Activated CD4-positive, CD25-positive, alpha-beta regulatory T cell (primary cell): ENCODE measurements at regions not wholly inside any gene's neighbourhood (a gene's known extent, or its start where the extent isn't known, plus 50 kb on each side); places are given as distances from the start of the nearest gene placed in this dataset.
"Not testable (repeated sequence)": the region's sequence is repeated elsewhere in the genome, so short reads cannot be mapped to it uniquely, and the experiment has no call there.

Experiments used
- DNase-seq, 4 experiments: peaks; one replicate each; lab custom pipeline; 2025; lab: John Stamatoyannopoulos, UW

- DNase-seq, result no peak
These were observed 345.7 kb upstream of the PCSK5 start for GRCh38 chr9:75544815-75545214.

- no peak for DNase-seq
These were observed 345.2 kb upstream of the PCSK5 start for GRCh38 chr9:75545287-75545686.

- no peak for DNase-seq
These were observed 341.6 kb upstream of the PCSK5 start for GRCh38 chr9:75548871-75549270.

- DNase-seq, result no peak
These were observed 338.6 kb upstream of the PCSK5 start for GRCh38 chr9:75551861-75552260.

- no peak for DNase-seq
These were observed 337.5 kb upstream of the PCSK5 start for GRCh38 chr9:75552941-75553340.

- not testable (repeated sequence) for DNase-seq
These were observed 323.7 kb upstream of the PCSK5 start for GRCh38 chr9:75566813-75567212.

GRCh38 chr9:75570538-75570937, 319.9 kb upstream of the PCSK5 start:
- no peak for DNase-seq

GRCh38 chr9:75574569-75574968, 315.9 kb upstream of the PCSK5 start:
- no peak for DNase-seq

GRCh38 chr9:75582870-75583269, 307.6 kb upstream of the PCSK5 start:
- no peak for DNase-seq

- no peak for DNase-seq
These were observed 301.7 kb upstream of the PCSK5 start for GRCh38 chr9:75588808-75589207.

- no peak for DNase-seq
These were observed 301.0 kb upstream of the PCSK5 start for GRCh38 chr9:75589497-75589896.

- DNase-seq, result no peak
These were observed 298.5 kb upstream of the PCSK5 start for GRCh38 chr9:75591972-75592371.

GRCh38 chr9:75592586-75592985, 297.9 kb upstream of the PCSK5 start:
- no peak for DNase-seq

GRCh38 chr9:75593920-75594319, 296.6 kb upstream of the PCSK5 start:
- DNase-seq, result no peak

GRCh38 chr9:75599126-75599525, 291.3 kb upstream of the PCSK5 start:
- no peak for DNase-seq

- no peak for DNase-seq
These were observed 289.2 kb upstream of the PCSK5 start for GRCh38 chr9:75601280-75601679.

- no peak for DNase-seq
These were observed 288.4 kb upstream of the PCSK5 start for GRCh38 chr9:75602060-75602459.

- DNase-seq, result no peak
These were observed 285.8 kb upstream of the PCSK5 start for GRCh38 chr9:75604661-75605060.

GRCh38 chr9:75607521-75607920, 283.0 kb upstream of the PCSK5 start:
- no peak for DNase-seq

GRCh38 chr9:75609401-75609800, 281.1 kb upstream of the PCSK5 start:
- no peak for DNase-seq

GRCh38 chr9:75610246-75610645, 280.2 kb upstream of the PCSK5 start:
- DNase-seq, result no peak

GRCh38 chr9:75612205-75612604, 278.3 kb upstream of the PCSK5 start:
- no peak for DNase-seq

GRCh38 chr9:75612754-75613153, 277.7 kb upstream of the PCSK5 start:
- no peak for DNase-seq

GRCh38 chr9:75615284-75615683, 275.2 kb upstream of the PCSK5 start:
- DNase-seq, result no peak

- no peak for DNase-seq
These were observed 274.4 kb upstream of the PCSK5 start for GRCh38 chr9:75616052-75616451.
